ENCODE measurements at regions not wholly inside any gene's neighbourhood (a gene's known extent, or its start where the extent isn't known, plus 50 kb on each side); places are given as distances from the start of the nearest gene placed in this dataset.

GRCh38 chr1:209387969-209388329, 195.6 kb upstream of the CAMK1G start:
- TF ChIP-seq TAF1 (IDR thresholded peaks at IDR 0.05; ENCODE audit: borderline replicate concordance, insufficient read depth, low read length) = no peak
- no peak for TF ChIP-seq SIN3A (IDR thresholded peaks at IDR 0.05; ENCODE audit: borderline replicate concordance, insufficient read depth, low read length)
- TF ChIP-seq POLR2AphosphoS5 (IDR thresholded peaks at IDR 0.05; ENCODE audit: low read depth, low read length) = no peak
- no peak for TF ChIP-seq FOXP2 (optimal IDR thresholded peaks at IDR 0.05; ENCODE audit: borderline replicate concordance, extremely low read depth, extremely low read length, insufficient read depth)
- TF ChIP-seq, protein P1, sequence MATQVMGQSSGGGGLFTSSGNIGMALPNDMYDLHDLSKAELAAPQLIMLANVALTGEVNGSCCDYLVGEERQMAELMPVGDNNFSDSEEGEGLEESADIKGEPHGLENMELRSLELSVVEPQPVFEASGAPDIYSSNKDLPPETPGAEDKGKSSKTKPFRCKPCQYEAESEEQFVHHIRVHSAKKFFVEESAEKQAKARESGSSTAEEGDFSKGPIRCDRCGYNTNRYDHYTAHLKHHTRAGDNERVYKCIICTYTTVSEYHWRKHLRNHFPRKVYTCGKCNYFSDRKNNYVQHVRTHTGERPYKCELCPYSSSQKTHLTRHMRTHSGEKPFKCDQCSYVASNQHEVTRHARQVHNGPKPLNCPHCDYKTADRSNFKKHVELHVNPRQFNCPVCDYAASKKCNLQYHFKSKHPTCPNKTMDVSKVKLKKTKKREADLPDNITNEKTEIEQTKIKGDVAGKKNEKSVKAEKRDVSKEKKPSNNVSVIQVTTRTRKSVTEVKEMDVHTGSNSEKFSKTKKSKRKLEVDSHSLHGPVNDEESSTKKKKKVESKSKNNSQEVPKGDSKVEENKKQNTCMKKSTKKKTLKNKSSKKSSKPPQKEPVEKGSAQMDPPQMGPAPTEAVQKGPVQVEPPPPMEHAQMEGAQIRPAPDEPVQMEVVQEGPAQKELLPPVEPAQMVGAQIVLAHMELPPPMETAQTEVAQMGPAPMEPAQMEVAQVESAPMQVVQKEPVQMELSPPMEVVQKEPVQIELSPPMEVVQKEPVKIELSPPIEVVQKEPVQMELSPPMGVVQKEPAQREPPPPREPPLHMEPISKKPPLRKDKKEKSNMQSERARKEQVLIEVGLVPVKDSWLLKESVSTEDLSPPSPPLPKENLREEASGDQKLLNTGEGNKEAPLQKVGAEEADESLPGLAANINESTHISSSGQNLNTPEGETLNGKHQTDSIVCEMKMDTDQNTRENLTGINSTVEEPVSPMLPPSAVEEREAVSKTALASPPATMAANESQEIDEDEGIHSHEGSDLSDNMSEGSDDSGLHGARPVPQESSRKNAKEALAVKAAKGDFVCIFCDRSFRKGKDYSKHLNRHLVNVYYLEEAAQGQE (IDR thresholded peaks at IDR 0.05; ENCODE audit: insufficient read depth in 1 of 2, low read depth in 2 of 2, low read length in 2 of 2) = no peak

- no peak for TF ChIP-seq POLR2AphosphoS5 (IDR thresholded peaks at IDR 0.05; ENCODE audit: low read depth, low read length)
Measured at GRCh38 chr1:209388358-209388757, 195.2 kb upstream of the CAMK1G start.

DNA sequence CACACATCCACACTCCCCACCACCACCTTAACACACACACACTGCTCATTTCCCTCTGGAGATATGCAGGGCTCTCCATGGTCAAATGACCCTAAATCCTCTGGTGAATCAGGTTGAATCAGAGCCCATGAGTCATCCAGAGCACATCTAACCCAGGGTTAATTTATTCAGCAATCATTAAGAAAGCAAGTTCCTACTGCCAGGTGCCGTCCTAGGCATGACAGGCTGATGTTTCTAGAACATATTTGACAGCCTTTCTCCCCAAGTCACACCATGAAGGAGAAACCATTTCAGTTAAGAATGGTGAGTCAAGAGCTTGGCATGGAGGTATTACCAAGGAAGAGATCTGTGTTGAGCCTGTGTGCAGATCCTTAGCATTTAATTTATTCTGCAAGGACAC, 194.3 kb upstream of the CAMK1G start:
- TF ChIP-seq SIN3A (IDR thresholded peaks at IDR 0.05; ENCODE audit: borderline replicate concordance, insufficient read depth, low read length) (no peak), TAF1 (IDR thresholded peaks at IDR 0.05; ENCODE audit: borderline replicate concordance, insufficient read depth, low read length) (no peak), POLR2AphosphoS5 (IDR thresholded peaks at IDR 0.05; ENCODE audit: low read depth, low read length) (no peak), FOXP2 (optimal IDR thresholded peaks at IDR 0.05; ENCODE audit: borderline replicate concordance, extremely low read depth, extremely low read length, insufficient read depth) (no peak)
- TF ChIP-seq, protein P1 (IDR thresholded peaks at IDR 0.05; ENCODE audit: insufficient read depth in 1 of 2, low read depth in 2 of 2, low read length in 2 of 2) = no peak

DNA sequence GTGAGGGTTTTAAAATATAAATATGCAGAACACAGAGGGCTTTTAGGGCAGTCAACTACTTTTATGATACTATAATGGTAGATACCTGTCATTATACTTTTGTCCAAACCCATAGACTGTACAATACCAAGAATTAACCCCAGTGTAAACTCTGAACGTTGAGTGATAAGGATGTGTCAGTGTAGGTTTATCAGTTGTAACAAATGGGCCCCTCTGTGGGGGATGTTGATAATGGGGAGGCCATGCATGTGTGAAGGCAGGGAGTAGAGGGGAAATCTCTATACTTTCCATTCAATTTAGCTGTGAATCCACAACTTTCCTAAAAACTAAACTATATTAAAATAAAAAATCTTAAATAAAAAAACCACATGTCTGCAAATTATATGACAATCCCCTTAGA, 193.5 kb upstream of the CAMK1G start:
- TF ChIP-seq TAF1 (IDR thresholded peaks at IDR 0.05; ENCODE audit: borderline replicate concordance, insufficient read depth, low read length) (no peak), SIN3A (IDR thresholded peaks at IDR 0.05; ENCODE audit: borderline replicate concordance, insufficient read depth, low read length) (no peak), FOXP2 (optimal IDR thresholded peaks at IDR 0.05; ENCODE audit: borderline replicate concordance, extremely low read depth, extremely low read length, insufficient read depth) (no peak), POLR2AphosphoS5 (IDR thresholded peaks at IDR 0.05; ENCODE audit: low read depth, low read length) (no peak)
- TF ChIP-seq, protein P1 (IDR thresholded peaks at IDR 0.05; ENCODE audit: insufficient read depth in 1 of 2, low read depth in 2 of 2, low read length in 2 of 2) = no peak

- TF ChIP-seq SIN3A (IDR thresholded peaks at IDR 0.05; ENCODE audit: borderline replicate concordance, insufficient read depth, low read length) (no peak), POLR2AphosphoS5 (IDR thresholded peaks at IDR 0.05; ENCODE audit: low read depth, low read length) (no peak), FOXP2 (optimal IDR thresholded peaks at IDR 0.05; ENCODE audit: borderline replicate concordance, extremely low read depth, extremely low read length, insufficient read depth) (no peak), TAF1 (IDR thresholded peaks at IDR 0.05; ENCODE audit: borderline replicate concordance, insufficient read depth, low read length) (no peak)
- TF ChIP-seq, protein P1 (IDR thresholded peaks at IDR 0.05; ENCODE audit: insufficient read depth in 1 of 2, low read depth in 2 of 2, low read length in 2 of 2) = no peak
Measured at GRCh38 chr1:209390764-209391163, 192.8 kb upstream of the CAMK1G start.

Measured in PFSK-1 (cell line).